SK-N-SH treated with all-trans-retinoic acid at 6 μM for 48 hours (cell line): ENCODE measurements at regions not wholly inside any gene's neighbourhood (a gene's known extent, or its start where the extent isn't known, plus 50 kb on each side); places are given as distances from the start of the nearest gene placed in this dataset.

Experiments used
- RARB ChIP-seq: fragments of 250-450 bp; sonication (Bioruptor Pico); IDR thresholded peaks from 2 replicates; pipeline ENCODE4 v1.8.0; 2021; ENCODE audit warnings: mild to moderate bottlenecking, moderate library complexity
- ZNF565 ChIP-seq: fragments of 450-650 bp; formaldehyde crosslinking; conservative IDR thresholded peaks from 2 replicates; pipeline ENCODE4 v1.5.0; 2020; ENCODE audit warnings: low read depth, mild to moderate bottlenecking, moderate library complexity
- TF ChIP-seq, protein P1 (sequence below): fragments of 250-450 bp; sonication (Bioruptor Pico); IDR thresholded peaks from 2 replicates; pipeline ENCODE4 v1.8.0; 2020; ENCODE audit warnings: mild to moderate bottlenecking, moderate library complexity, borderline replicate concordance

GRCh38 chr10:85457191-85457590, 909.4 kb downstream of the GRID1 start:
- TF ChIP-seq, protein P1, sequence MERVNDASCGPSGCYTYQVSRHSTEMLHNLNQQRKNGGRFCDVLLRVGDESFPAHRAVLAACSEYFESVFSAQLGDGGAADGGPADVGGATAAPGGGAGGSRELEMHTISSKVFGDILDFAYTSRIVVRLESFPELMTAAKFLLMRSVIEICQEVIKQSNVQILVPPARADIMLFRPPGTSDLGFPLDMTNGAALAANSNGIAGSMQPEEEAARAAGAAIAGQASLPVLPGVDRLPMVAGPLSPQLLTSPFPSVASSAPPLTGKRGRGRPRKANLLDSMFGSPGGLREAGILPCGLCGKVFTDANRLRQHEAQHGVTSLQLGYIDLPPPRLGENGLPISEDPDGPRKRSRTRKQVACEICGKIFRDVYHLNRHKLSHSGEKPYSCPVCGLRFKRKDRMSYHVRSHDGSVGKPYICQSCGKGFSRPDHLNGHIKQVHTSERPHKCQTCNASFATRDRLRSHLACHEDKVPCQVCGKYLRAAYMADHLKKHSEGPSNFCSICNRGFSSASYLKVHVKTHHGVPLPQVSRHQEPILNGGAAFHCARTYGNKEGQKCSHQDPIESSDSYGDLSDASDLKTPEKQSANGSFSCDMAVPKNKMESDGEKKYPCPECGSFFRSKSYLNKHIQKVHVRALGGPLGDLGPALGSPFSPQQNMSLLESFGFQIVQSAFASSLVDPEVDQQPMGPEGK, result no peak
- TF ChIP-seq RARB (CRISPR knock-in tag) (no peak), ZNF565 (CRISPR knock-in tag) (no peak)
